Fibroblast of gingiva (primary cell): ENCODE measurements at regions not wholly inside any gene's neighbourhood (a gene's known extent, or its start where the extent isn't known, plus 50 kb on each side); places are given as distances from the start of the nearest gene placed in this dataset.

Source experiments
- DNase-seq: peaks from one replicate; pipeline ENCODE4 v3.0.0-alpha.2; 2011; ENCODE audit warnings: low read depth

GRCh38 chr2:133720429-133720828 is 152.2 kb upstream of the NCKAP5 start:
- no peak for DNase-seq

GRCh38 chr2:133721118-133721517 is 152.9 kb upstream of the NCKAP5 start:
- DNase-seq: no peak

- DNase-seq: no peak
Observed at GRCh38 chr2:133723133-133723532, 154.9 kb upstream of the NCKAP5 start.

- no peak for DNase-seq
Observed at GRCh38 chr2:133726973-133727372, 158.7 kb upstream of the NCKAP5 start.

- DNase-seq: no peak
Observed at GRCh38 chr2:133732059-133732458, 163.8 kb upstream of the NCKAP5 start.

GRCh38 chr2:133732982-133733900 is 165.0 kb upstream of the NCKAP5 start:
- no peak for DNase-seq

- no peak for DNase-seq
Observed at GRCh38 chr2:133733901-133734255, 165.6 kb upstream of the NCKAP5 start.

GRCh38 chr2:133734716-133735495 is 166.6 kb upstream of the NCKAP5 start:
- DNase-seq: no peak

GRCh38 chr2:133736674-133737073 is 168.4 kb upstream of the NCKAP5 start:
- DNase-seq: no peak

GRCh38 chr2:133737242-133737993 is 169.2 kb upstream of the NCKAP5 start:
- DNase-seq: no peak

- no peak for DNase-seq
Observed at GRCh38 chr2:133739039-133739438, 170.8 kb upstream of the NCKAP5 start.

- DNase-seq: no peak
Observed at GRCh38 chr2:133740500-133740899, 172.2 kb upstream of the NCKAP5 start.

- DNase-seq: no peak
Observed at GRCh38 chr2:133748007-133748700, 179.9 kb upstream of the NCKAP5 start.

GRCh38 chr2:133753665-133754064 is 185.4 kb upstream of the NCKAP5 start:
- DNase-seq: no peak

GRCh38 chr2:133755480-133756300 is 187.4 kb upstream of the NCKAP5 start:
- DNase-seq: peak; percentile 75

- no peak for DNase-seq
Observed at GRCh38 chr2:133756833-133757232, 188.6 kb upstream of the NCKAP5 start.

- DNase-seq: no peak
Observed at GRCh38 chr2:133760376-133760775, 192.1 kb upstream of the NCKAP5 start.

- peak; percentile 4 for DNase-seq
Observed at GRCh38 chr2:133765658-133766057, 197.4 kb upstream of the NCKAP5 start.

- DNase-seq: no peak
Observed at GRCh38 chr2:133766164-133766832, 198.0 kb upstream of the NCKAP5 start.

- DNase-seq: no peak
Observed at GRCh38 chr2:133768256-133768655, 200.0 kb upstream of the NCKAP5 start.
